Ureter (tissue), 1 donor: ENCODE measurements at regions not wholly inside any gene's neighbourhood (a gene's known extent, or its start where the extent isn't known, plus 50 kb on each side); places are given as distances from the start of the nearest gene placed in this dataset.

Source experiments
- DNase-seq: peaks from one replicate; pipeline ENCODE4 v3.0.0-alpha.2; 2020; ENCODE audit warnings: low spot score
- donor health status: DM: yes; HTN: yes; CAD: no.

DNA sequence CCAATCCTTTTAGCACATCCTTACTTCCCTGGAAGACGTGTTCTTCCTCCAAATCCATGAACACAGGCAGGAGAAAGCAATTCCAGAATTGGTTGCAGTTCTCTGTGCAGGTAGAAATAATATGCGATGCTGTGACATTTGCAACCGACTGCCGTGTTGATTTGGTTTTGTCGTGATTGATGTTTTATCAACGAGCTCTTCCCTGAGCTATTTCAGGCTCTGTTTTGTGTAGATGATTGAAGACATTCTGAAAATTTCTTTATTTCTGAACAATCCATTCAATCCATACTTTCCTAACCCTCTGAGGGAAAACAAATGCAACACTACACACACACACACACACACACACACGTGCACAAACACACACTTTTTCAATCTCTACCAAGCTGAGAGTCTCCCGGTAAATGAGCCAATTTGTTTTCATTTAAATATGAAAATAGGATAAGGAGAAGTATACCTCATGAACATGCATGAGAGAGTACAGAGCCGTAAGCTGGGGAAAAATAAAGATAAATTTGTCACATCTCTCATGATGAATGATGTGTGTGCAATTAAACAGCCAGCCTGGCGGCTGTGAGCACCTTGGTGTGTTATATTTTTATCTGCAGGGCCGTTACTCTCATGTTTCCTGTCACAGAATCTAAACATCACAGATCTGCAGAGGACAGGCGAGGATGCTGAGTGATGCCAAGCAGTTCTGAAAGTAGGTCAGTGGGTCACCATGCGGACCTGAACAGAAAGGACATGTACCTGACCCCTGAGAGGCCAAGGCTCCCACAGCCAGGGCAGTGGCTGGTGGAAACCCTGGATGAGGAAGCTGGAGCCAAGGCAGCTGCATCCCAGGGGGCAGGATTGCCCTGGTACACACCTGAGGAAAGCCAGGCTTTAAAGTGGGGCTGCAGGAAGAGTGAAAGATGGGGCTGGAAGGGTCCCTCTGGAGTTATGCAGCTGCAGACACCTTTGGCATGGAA is 64.8 kb downstream of the PDCL3 start:
- DNase-seq, result no peak

DNA sequence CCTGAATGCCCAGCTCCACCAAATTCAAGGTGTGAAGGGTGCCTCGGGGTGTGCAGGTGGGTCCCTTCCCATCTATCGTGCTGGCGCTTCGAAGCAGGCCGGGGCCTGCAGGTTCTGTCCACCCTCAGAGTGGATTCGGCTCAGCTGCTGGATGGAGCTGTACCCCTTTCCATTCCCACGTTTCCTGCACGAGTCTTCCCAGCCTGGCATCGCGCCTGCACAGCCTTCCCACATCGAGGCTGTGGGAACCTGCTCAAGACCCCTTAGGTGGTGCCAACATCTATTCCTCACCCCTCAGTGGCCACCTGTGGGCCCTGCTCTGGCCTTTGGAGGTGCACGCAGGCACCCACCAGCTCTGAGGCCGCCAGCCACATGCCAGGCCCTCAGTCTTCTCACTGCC is 65.7 kb downstream of the PDCL3 start:
- no peak for DNase-seq

DNA sequence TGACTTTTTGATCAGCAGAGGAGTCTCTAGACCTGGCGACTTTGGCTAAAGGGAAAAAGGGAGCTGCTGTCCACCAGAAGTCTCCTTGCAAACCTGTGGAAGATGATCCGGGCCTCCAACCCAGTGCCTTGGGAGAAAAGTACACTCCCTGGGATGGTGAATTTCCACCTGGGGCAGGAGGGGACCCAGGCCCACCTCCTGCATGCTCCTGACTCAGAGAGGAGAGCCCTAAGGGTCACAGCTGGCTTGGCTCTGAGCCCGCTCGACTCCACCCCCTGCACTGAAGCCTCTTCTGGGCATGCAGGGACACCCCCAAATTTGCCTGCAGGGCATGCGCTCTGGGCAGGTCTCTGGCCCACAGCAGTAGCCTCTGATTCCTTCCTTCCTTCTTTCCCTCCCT is 66.5 kb downstream of the PDCL3 start:
- no peak for DNase-seq

DNA sequence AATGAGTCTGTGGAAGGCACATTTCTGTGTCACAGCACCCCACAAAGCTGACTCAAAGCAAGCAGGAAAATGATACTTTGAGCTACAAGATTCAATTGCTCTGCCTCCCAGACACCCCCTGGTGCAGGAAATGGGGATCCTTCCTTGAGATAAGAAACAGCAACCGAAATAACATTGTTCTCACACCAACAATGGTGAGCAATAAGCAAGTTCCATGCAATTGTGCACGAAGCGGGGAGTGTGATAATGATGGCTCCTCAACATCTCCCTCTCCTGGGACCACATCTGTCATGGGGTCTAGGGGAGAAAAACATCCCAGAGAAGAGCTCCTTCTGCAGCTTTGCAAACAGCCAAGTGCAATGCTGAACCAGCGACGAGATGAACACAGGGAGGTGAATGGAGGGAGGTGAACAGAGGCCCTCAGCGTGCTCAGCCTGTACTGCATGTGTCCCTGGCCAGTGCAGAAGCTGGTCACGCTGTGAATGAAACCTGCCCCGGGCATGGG is 67.7 kb downstream of the PDCL3 start:
- no peak for DNase-seq

DNA sequence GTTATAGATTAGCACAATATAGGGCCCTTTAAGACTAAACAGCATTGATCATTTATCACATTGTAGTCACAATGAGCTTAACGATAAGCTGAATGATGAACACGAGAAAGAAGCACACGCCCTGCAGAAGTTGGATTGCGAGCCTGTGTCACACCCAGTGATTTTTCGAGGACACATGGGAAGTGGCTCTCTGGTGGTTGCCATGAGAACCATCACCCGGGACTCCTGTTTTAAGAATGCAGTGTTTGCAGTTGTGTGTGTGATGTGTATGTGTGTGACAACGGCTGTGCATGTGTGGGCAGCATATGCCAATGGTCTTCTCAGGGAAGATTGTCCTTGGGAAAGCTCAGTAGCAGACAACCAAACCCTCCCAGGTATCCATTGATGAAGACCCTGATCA is 69.2 kb downstream of the PDCL3 start:
- no peak for DNase-seq

DNA sequence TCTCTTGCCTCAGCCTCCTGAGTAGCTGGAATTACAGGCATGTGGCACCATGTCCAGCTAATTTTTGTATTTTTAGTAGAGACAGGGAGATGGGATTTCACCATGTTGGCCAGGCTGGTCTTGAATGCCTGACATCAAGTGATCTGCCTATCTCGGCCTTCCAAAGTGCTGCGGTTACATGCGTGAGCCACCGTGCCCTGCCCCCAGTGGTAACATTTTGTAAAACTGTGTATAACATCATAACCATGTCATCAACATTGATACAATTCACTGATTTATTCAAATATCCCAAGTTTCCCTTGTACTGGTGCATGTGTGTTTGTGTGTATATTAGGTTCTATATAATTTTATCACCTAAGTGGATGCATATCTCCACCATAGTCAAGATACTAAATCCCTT is 70.0 kb downstream of the PDCL3 start:
- no peak for DNase-seq

DNA sequence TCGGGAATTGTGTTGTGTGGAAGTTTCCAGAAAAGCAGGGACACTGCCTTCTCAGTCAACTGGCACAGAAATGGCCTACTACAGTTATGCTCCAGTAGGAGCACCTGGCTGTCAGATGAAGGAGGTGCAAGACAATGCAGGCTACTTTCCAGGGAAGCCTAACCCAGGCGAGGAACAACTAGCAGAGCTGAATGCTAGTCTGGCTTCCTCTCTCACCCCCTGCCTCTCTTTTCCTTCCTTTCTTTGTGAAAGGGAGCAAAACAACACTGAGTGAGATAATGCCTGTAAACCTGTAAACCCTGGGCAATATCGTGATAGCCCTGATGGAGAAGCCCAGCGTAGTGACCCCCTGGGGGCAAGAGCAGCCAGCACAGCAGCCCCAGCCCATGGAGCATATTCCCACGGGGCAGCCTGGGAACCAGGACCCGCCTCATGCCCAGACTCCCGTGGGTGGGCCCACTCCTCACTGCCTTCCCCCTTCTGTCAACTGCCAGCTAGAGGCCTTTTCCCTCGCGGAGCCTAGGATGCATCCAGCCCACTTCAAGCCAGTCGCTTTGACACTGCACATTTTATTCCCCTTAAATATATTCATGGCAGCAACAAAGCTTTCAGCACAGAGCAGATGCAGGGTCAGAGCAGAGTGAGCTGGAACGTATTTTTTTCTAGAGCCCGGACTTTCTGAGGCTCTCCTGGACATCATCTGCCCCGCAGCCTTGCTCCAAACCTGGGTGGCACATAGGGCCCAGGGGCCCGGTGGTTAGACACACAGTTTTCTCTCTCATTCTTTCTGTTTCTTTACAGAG is 77.0 kb downstream of the PDCL3 start:
- no peak for DNase-seq

DNA sequence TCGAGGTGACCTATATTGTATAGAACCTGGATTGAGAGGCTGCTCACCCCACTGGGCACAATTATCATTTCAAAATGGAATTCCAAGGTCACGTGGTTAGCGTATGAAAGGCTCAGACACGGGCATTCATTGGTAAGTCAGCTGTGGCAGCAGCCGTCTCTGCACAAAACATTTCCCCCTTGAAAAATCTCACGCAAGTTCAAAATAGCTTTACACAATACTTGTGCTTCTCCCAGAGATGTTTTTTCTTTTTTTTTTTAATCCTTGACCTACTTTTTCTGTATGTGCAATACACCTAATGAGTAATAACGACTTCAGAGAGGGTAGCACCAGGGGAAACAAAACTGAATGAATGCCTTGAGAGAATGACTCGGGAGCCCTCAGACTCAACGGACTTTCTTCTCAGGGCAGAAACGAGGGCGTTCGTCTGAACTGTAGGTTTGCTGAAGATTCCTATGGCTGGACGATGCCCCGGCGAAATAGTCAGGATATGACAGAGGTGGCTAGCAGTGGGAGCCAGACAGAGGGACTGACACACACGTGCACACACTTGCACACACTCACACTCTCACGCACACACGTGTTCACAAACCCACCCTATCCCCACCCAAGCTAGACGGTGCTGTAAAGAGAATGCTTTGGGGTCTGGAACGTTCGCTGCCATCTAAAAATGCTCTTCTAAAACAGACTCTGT is 77.8 kb downstream of the PDCL3 start:
- DNase-seq, result no peak

DNA sequence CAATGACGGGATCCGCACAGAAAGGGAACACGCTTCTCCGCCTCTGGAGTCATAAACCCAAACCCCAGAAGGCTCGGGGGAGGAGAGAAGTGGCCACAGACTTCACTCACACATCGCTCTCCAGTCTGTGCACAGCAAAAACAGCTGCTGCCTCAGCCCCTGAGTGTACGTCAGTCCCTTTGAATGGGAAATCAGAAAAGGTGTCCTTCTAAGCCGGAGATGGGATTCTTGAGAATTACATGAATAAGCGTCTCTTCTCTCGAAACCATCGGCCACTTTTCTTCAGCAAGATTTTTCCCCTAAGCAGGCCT is 78.3 kb downstream of the PDCL3 start:
- no peak for DNase-seq

DNA sequence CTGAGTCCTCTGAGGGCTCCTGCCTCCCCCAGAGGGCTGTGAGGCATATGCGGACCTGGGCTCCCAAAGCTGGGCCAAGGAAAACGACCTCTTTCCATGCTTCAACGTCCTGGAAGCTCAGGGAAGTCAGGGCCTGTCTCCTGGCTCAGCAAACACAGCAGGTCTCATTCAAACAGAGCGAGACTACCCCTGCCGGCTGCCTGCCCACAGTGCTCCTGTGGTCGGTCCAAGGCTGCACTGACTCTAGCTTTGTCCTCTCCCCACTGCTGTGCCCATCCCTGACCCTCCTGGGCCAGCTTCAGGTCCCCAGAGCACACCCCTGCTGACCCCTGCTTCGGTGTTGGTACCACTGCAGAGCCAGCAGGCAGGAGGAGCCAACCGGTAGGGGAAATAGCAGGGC is 79.6 kb downstream of the PDCL3 start:
- no peak for DNase-seq

DNA sequence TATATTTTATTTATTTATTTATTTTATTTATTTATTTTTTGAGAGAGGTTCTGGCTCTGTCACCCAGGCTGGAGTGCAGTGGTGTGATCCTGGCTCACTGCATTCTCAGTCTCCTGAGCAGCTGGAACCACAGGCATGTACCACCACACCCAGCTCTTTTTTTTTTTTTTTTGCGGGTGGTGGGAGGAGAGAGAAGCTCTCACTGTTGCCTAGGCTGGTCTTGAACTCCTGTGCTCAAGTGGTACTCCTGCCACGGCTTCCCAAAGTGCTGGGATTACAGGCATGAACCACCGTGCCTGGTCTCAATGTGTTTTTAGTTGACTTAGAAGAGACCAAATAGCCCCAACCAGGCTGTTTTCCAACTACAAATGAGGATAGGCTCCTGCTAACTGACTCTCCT is 80.7 kb downstream of the PDCL3 start:
- DNase-seq, result no peak

DNA sequence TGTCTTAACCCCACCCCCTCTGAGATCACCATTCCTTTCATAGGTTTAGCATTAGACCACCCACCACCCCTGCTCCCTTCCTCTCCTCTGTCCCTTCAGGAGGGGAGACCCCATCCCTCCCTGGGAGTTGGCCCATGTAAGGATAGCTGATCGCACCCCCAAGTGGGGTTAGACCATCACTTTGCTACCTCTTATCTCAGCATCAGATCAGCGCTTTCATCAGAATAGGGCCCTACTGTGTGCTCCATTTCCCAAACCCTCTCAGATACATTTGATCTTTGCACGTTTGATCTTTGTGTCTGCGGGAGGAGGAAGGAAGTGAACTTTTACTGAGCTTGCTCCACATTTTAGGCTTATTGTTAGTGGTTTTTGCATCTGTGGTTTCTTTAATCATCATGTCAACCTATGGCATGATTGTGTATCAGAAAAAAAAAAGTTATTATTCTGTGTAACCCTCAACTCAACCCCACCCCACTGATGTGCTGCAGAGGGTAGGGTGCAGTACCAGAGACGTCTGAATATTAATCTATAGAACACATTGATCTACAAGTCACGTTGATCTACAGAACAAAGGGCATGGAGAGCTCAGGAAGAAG is 81.2 kb downstream of the PDCL3 start:
- no peak for DNase-seq

DNA sequence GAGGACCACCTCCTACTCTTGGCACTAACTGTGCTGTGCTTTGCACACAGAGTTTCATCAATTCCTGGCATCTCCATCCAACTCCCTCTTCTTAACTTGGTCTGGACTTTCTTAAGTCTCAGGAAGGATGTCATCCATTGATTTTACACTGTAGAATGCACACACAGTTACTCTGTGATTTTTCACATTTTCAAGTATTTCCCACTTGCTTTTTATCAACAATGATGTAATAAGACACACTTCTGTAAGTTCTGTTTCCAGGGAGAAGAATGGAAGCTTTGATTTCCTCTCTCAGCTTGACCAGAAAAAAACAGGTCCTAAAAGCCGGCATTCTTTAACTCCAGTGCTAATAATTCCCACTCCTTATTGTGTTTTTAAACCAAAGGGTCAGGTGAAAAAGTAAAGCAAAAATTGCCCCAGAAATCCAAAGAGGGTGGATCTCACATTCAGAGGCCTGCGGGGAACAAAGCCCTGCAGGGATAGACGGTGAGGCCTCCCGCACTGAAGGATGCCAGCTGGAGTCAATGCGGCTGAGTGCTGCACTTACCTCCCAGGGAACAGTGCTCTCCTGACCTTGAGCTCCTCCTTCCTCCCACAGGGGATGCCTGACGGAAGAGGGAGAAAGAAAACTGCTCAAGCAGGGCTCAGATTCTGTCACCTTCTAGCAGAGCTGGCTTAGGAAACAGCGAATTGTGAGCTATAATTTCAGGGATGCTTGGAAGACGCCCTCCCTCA is 83.1 kb downstream of the PDCL3 start:
- DNase-seq, result no peak

DNA sequence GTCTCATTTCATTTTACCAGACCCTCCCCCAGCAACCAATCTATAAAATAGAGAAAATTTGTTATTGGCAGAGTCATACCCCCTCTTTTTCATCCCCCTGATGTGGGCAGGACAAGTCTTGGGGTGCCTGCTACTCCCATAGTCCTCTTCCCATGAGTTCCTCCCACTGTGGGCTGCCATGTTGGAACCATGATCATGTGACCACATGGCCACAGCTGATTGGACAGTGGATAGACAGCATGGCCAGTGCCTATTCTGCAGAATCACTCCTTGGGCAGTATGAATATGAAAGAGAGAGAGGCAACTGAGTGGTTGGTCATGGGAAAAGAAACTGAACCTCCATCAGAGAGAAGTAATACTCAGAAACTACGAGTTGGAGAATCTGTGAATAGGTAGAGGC is 84.9 kb downstream of the PDCL3 start:
- no peak for DNase-seq

DNA sequence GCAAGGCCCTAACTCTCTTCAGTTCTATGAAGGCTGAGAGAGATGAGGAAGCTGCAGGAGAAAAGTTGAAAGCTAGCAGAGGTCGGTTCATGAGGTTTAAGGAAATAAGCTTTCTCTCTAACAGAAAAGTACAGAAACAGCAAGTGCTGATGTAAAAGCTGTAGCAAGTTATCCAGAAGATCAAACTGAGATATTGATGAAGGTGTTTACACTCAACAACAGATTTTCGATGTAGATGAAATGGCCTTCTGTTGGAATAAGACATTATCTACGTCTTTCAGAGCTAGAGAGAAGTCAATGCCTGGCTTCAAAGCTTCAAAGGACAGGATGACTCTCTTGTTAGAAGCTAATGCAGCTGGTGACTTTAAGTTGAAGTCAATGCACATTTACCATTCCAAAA is 87.4 kb downstream of the PDCL3 start:
- no peak for DNase-seq

DNA sequence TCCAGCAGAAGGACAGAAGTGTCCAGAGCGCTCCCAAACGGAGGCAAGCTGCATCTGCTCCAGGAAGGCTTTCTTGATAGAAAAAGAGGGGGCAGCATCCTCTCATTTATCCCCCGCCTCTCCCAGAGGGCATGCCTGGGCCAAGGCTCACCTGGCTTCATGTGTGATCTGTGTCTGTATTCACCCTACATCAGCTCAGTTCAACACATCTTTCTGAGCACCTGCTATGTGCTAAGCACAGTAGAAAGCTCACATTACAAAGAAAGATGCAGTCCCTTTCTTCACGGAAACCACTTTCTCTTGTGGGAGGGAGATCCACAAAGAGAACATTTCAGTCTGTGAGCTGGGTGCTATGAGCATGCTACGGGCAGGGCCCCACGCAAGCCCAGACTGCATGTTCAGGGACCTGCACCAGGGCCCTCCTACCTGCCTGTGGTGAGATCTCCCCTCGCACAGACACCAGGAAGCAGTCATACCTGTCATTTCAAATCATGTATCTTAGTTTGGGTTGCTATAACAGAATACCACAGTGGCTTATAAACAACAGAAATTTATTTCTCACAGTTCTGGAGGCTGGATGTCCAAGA is 90.7 kb downstream of the PDCL3 start:
- no peak for DNase-seq

DNA sequence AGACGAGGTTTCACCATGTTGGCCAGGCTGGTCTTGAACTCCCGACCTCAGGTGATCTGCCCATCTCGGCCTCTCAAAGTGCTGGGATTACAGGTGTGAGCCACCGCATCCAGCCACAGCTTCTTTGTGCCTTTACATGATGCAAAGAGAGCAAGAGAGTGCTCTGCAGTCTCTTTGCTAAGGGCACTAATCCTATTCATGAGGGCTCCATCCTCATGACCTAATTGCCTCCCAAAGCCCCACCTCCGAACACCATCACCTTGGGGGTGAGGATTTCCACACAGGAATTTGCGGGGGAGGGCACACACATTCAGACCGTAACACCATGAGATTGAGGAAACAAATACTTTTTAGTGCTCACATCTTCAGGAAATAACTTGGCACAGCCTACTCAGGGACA is 91.8 kb downstream of the PDCL3 start:
- no peak for DNase-seq

DNA sequence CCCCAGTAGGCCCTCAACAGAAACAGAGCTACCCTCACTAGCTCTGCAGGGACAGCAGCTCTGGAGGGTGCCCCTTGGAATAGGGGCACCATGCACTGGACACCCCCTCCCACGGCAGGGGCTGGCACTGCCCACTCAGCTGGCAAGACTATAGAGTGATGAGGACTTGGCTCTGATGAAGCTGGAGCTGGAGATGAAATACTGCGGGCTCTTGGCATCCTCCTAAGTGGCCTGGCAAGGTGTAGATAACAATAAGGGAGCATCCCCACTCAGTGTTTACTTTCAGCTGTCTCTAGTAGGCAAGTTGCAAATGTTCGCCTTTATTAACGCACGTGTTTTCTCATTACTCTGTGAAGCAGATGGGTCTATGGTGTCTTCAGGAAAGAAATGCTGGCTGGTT is 92.7 kb downstream of the PDCL3 start:
- no peak for DNase-seq

DNA sequence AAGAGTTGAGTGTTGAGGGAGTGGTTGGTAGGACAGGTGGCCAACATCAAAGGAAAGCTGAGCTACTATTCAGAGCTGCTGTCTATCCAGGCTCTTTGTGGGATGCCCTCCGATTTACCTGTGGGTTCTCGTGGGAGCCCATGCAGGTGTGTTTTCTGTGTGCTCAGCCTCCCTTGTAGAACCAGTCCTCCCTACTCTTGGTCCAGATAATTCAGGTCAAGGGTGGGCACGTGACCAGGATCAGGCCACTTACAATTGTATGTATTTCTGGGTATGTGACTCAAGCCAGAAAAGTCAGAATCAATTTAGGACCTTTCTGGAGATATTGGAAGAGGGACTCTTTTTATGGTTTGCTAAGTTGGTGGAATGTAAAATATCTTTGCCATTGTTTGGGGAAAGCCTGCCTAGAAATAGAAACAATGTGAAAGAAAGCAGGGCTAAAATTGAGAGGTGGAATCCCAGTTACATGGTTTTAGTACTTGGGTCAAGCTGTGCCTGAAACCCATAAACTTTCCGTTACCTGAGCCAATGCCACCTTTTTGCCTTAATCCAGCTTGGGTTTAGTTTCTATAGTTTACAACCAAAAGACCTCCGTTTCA is 93.2 kb downstream of the PDCL3 start:
- DNase-seq, result no peak

DNA sequence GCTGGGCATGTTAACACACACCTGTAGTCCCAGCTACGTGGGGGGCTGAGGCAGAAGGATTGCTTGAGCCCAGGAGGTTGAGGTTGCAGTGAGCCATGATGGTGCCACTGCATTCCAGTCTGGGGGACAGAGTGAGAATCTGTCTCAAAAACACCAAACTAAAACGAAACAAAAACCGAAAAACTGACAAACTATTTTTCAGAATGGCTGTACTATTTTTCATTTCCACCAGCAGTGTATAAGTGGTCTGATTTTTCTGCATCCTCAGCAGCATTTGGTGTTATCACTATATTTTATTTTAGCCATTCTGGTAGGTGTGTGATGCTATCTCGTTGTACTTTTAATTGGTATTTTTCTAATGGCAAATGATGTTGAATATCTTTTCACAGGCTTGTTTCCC is 95.2 kb downstream of the PDCL3 start:
- DNase-seq, result no peak
